ENCODE measurements at regions not wholly inside any gene's neighbourhood (a gene's known extent, or its start where the extent isn't known, plus 50 kb on each side); places are given as distances from the start of the nearest gene placed in this dataset.

DNA sequence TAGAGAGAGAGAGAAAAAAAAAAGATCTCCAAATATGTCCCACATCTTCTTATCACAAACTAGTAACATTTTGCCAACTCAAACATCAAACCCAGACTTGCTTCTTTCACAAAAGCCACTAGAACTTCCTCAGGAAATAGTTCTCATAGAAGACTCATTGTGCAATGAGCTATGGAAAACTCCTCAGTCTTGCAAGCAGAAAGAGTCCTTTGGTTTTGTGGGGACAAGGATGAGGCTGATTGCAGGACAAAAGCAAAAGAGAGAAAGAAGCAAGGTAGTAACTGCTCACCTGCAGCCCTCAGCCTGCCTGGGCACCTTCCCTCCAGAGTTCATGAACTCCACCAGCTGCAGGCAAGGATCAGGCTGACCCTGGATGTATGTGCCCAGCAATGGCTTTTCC lies 399.0 kb downstream of the IRX1 start:
- peak; percentile 72 for DNase-seq (ENCODE audit: low read depth, low spot score)
- ChIA-PET POLR2A (no interaction called here), CTCF (interaction anchor here (0.8 kb wide), 1 partner anchor 18 kb away, joined by 3 read pairs; no protein-coding TSS in a partner anchor)
- Histone ChIP-seq H3K36me3 (ENCODE audit: control insufficient read depth in 2 of 2, extremely low read depth in 1 of 2, insufficient read depth in 2 of 2, low read length in 2 of 2) (no peaks in the 10 kb centered on the region), H3K79me2 (ENCODE audit: control insufficient read depth, insufficient read depth, low read length) (no peaks in the 10 kb centered on the region), H2AFZ (ENCODE audit: low read depth, low read length) (peak overlapping the region; percentile 58), H4K20me1 (replicated peaks; ENCODE audit: control insufficient read depth, extremely low read depth, insufficient read depth, low read length) (no peaks in the 10 kb centered on the region), H3K9me3 (replicated peaks; ENCODE audit: control insufficient read depth, insufficient read depth, low read length) (no peaks in the 10 kb centered on the region), H3K9me1 (replicated peaks; ENCODE audit: control insufficient read depth, extremely low read depth, insufficient read depth, low read length) (no peaks in the 10 kb centered on the region), H3K4me3 (replicated peaks in 1 of 3; ENCODE audit: insufficient read depth in 1 of 3, low read depth in 1 of 3, low read length in 3 of 3) (peak overlapping the region in 1 of 3 experiments; percentile 36), H3K27ac (ENCODE audit: insufficient read depth, low read depth, low read length) (peak overlapping the region; percentile 68), H3K9ac (replicated peaks; ENCODE audit: extremely low read depth, insufficient read depth, low read length) (peak overlapping the region; percentile 51), H3K4me2 (ENCODE audit: insufficient read depth, low read length) (peak overlapping the region; percentile 87), H3K4me1 (ENCODE audit: control insufficient read depth, extremely low read depth, insufficient read depth, low read length) (peaks cover 36% of the 10 kb centered on the region), H3K27me3 (ENCODE audit: control insufficient read depth in 2 of 2, insufficient read depth in 2 of 2, low read length in 2 of 2) (no peaks in the 10 kb centered on the region)
- peak; percentile 44 for TF ChIP-seq FOS (IDR thresholded peaks at IDR 0.05; ENCODE audit: borderline replicate concordance, insufficient read depth, low read length)
- no peak for TF ChIP-seq JUN (IDR thresholded peaks at IDR 0.05; ENCODE audit: borderline replicate concordance, insufficient read depth, insufficient read length, low read depth)
- TF ChIP-seq POLR2AphosphoS5 (IDR thresholded peaks at IDR 0.05; ENCODE audit: insufficient read depth, low read depth, low read length): peak; percentile 37
- TF ChIP-seq, protein P1, sequence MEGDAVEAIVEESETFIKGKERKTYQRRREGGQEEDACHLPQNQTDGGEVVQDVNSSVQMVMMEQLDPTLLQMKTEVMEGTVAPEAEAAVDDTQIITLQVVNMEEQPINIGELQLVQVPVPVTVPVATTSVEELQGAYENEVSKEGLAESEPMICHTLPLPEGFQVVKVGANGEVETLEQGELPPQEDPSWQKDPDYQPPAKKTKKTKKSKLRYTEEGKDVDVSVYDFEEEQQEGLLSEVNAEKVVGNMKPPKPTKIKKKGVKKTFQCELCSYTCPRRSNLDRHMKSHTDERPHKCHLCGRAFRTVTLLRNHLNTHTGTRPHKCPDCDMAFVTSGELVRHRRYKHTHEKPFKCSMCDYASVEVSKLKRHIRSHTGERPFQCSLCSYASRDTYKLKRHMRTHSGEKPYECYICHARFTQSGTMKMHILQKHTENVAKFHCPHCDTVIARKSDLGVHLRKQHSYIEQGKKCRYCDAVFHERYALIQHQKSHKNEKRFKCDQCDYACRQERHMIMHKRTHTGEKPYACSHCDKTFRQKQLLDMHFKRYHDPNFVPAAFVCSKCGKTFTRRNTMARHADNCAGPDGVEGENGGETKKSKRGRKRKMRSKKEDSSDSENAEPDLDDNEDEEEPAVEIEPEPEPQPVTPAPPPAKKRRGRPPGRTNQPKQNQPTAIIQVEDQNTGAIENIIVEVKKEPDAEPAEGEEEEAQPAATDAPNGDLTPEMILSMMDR (IDR thresholded peaks at IDR 0.05; ENCODE audit: extremely low read depth in 1 of 2, insufficient read depth in 1 of 2, low read depth in 1 of 2, low read length in 2 of 2): no peak
- TF ChIP-seq, protein P2, sequence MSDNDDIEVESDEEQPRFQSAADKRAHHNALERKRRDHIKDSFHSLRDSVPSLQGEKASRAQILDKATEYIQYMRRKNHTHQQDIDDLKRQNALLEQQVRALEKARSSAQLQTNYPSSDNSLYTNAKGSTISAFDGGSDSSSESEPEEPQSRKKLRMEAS (IDR thresholded peaks at IDR 0.05; ENCODE audit: insufficient read depth, insufficient read length): no peak
- no peak for TF ChIP-seq MYC (IDR thresholded peaks at IDR 0.05; ENCODE audit: low read depth, low read length)
- no peak for TF ChIP-seq EZH2 (IDR thresholded peaks at IDR 0.05; ENCODE audit: borderline replicate concordance, low read depth, low read length, severe bottlenecking)
- TF ChIP-seq POLR2A (IDR thresholded peaks at IDR 0.05; ENCODE audit: low read depth, low read length): no peak
- peak; percentile 26 for TF ChIP-seq GATA2 (IDR thresholded peaks at IDR 0.05; ENCODE audit: insufficient read depth, insufficient read length, low read depth, low read length)
- intact Hi-C loops (cut with micrococcal nuclease): no loop called here
- BruUV-seq (replicated peaks): no TSS peak
- peak; percentile 94 for FAIRE-seq
- dilution Hi-C loops (cut with MboI; ENCODE audit: extremely low pct_ligation_motif_present, low sequenced_read_pairs): no loop called here
